Femur (tissue), 1 donor: ENCODE measurements at regions not wholly inside any gene's neighbourhood (a gene's known extent, or its start where the extent isn't known, plus 50 kb on each side); places are given as distances from the start of the nearest gene placed in this dataset.
A peak's percentile ranks its signal among the peaks of the same experiment; 100 is the strongest.
"Not testable (repeated sequence)": the region's sequence is repeated elsewhere in the genome, so short reads cannot be mapped to it uniquely, and the experiment has no call there.

Experiments used
- DNase-seq: peaks from one replicate; pipeline ENCODE4 v3.0.0-alpha.2; 2017

DNA sequence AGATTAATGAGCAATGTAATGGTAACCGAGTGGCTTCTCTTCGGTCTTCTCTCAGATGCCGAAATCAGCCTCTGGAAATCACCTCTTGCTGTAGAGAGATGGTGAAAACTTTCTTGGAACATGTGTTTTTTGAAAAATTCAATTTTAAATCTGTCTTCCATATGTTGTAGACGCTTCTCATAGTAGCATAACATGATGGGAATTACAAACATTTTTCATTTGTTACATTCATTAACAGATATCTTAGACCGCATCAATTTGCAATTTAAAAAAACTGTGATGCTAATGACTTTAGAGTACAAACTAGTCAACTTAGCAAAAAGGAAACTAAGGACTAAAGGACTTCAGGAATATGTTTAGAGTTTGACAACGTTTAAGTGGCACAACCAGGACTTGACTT lies 275.2 kb downstream of the ASXL3 start:
- no peak for DNase-seq

GRCh38 chr18:33851546-33852078 lies 273.6 kb downstream of the ASXL3 start:
- DNase-seq, result no peak

DNA sequence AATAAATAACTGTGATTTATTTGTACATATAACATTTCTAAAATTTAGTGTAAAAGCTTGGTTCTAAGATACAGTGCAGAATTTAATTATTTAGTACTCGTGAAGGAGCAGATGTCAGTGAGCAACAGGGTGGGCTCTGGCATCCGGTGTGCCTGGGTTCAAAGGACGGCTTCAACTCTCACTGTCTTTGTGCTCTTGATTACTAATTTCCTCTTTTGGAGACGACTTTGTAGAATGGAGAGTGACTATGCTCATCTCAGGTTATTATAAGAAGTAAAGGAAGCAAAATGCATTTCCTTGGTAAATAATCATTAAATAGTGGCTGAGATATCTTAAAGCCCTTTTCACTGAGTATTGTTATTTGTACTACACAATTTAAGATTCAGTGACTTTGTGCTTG lies 271.7 kb downstream of the ASXL3 start:
- no peak for DNase-seq

DNA sequence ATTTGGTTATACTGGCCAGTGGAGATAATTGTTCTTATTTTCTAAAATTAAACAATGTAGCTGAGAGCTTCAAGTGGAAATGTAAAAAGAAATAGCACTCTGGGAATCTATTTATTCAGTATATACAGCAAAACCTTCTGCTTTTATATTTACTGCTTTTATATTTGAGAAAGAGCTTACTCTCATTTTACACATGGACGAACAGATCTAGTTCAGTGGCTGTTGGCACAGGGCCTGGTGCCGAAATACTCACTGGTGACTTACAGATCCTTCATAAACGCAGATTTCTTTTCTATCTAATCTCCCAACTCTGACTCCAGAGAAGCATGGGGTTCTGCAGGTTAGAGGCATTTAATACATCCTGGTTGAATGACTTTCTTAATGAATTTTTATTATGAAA lies 266.2 kb downstream of the ASXL3 start:
- no peak for DNase-seq

- DNase-seq, result no peak
Measured at GRCh38 chr18:33841221-33841967, 263.4 kb downstream of the ASXL3 start.

- DNase-seq, result no peak
Measured at GRCh38 chr18:33840212-33840593, 262.2 kb downstream of the ASXL3 start.

DNA sequence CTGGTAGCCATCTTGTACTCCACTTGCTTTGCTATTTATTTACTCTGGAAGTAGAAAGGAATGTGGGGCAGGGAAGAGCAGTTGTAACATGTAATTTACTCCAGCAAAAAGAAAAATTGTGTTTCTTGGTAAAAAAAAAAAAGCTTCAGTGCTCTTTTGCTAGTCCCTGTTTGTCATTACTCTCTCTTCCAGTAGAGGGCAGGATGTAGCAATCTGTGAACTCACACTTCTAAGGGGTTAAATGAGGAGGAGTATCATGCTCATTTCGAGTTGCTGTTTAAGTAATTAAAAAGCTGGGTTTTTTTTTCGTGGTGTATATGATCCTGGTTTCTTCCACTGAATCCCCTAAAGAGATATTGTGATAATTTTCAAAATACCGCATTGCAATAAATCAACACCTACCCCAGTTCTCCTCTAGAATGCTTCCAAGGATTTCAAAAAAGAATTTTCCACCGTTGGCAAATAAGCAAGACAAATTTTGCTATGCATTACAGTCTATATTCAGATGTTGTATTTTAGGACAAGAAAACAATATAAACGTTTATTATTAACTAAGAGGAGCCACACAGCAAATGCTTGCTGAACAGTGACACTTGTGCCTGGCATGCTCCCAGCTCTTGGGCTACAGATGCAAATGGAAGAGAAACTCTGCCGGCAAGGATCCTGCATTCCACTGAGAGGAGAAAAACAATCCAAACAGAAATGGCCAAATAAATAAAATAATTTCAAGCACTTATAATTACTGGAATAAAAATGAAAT lies 261.6 kb downstream of the ASXL3 start:
- DNase-seq, result peak; percentile 70

- no peak for DNase-seq
Measured at GRCh38 chr18:33838054-33838453, 260.0 kb downstream of the ASXL3 start.

- DNase-seq, result no peak
Measured at GRCh38 chr18:33837191-33837590, 259.2 kb downstream of the ASXL3 start.

DNA sequence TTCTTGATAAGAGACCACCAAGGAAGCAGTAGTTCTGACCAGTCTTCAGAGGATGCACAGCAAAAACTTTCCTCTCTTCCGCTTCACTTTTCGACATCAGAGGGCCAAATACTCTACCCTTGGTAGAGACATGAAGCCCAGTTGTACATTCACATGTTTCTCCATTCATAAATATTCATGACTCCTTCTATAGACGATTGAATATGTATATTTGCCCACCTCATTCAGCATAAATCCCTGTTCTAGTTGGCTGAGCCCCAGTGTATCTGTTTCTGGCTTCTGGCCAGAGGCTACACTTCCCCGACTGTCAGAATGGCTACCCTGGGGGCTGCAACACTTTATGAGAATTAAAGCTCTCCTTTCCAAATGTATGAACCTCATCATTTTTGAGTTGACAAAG lies 258.5 kb downstream of the ASXL3 start:
- no peak for DNase-seq

DNA sequence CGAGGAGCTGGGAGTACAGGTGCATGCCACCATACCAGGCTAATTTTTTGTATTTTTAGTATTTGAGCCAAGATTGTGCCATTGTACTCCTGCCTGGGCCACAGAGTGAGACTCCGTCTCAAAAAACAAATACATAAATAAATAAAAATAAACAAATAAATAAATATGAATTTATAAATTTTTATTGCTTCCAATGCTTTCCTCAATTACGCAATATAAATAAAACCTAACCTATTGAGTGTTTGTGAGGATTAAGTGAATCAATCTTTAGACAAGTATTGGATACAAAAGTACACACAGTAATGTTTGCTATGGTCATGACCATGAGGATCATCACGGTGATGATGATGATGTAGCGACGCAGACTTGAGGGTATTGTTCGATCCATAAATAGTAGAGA lies 257.4 kb downstream of the ASXL3 start:
- no peak for DNase-seq

DNA sequence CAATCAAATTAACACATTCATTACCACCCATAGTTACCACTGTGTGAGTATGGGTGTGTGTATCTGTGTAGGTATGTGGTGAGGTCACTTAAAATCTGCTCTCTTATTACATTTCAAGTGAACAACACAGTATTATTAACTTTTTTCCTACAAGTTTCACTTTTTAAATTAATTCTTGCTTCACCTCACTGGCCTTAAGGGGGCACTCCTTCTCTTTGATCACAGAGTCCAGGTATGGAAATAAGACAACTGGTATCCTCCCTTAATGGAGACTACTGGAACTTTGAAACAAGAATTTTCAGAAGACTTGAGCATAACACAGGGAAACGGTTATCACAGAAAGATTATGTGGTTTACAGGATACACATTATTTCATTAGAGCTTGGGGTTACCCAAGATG lies 255.8 kb downstream of the ASXL3 start:
- DNase-seq, result no peak

- no peak for DNase-seq
Measured at GRCh38 chr18:33831424-33831823, 253.4 kb downstream of the ASXL3 start.

- no peak for DNase-seq
Measured at GRCh38 chr18:33830213-33830612, 252.2 kb downstream of the ASXL3 start.

GRCh38 chr18:33828949-33829348 lies 250.9 kb downstream of the ASXL3 start:
- no peak for DNase-seq

DNA sequence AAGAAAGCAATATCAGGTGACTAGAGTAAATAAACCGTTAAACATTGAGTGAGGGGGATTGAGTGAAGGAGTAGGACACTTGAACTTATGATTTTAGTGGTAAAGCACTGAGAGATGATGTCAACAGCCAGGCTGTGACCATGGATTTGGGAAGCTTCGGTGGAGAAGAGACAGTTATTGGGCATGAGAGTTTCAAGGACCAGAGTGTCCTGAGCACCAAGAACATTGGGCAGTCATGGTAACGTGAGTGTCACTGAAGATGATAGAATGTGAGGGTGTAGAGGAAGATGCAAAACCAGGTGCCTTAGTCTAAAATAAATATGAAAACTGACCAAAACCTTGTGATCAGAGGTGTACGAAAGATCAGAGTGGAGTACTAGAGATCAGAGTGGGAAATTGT lies 248.1 kb downstream of the ASXL3 start:
- DNase-seq, result no peak

- no peak for DNase-seq
Measured at GRCh38 chr18:33821503-33821902, 243.5 kb downstream of the ASXL3 start.

DNA sequence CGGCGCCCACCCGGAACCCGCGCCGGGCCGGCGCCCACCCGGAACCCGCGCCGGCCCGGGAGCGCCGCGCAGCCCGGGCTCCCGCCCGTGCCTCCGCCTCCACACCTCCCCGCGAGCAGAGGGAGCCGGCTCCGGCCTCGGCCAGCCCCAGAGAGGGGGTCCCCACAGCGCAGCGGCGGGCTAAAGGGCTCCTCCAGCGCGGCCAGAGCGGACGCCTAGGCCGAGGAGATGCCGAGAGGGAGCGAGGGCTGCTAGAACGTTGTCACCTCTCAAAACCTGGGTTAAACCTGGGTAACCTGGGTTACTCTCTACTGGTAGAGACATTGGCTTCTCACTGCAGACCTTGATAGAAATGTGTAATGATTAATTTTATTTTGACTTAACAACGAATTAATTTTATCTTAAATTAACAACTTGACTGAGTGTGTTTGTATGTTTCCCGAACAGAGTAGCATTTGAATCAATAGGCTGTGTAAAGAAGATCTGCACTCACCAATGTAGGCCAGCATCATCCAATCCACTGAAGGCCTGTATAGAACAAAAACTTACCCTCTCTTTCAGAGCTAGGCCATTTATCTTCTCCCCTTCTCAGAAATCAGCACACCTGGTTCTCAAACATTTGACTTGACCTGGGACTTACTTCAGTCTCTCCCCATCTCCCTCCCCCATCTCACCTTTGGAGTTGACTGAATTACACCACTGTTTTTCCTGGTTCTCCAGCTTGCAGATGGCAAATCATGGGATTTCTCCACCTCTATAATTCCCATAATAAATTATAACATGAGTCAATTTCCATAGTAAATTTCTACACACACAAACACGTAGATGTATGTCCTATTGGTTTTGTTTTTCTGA lies 242.7 kb downstream of the ASXL3 start:
- no peak for DNase-seq

- not testable (repeated sequence) for DNase-seq
Measured at GRCh38 chr18:33819692-33820343, 241.8 kb downstream of the ASXL3 start.

GRCh38 chr18:33818145-33818544 lies 240.1 kb downstream of the ASXL3 start:
- DNase-seq, result no peak

GRCh38 chr18:33817096-33817495 lies 239.1 kb downstream of the ASXL3 start:
- no peak for DNase-seq

GRCh38 chr18:33814546-33814945 lies 236.5 kb downstream of the ASXL3 start:
- DNase-seq, result no peak

DNA sequence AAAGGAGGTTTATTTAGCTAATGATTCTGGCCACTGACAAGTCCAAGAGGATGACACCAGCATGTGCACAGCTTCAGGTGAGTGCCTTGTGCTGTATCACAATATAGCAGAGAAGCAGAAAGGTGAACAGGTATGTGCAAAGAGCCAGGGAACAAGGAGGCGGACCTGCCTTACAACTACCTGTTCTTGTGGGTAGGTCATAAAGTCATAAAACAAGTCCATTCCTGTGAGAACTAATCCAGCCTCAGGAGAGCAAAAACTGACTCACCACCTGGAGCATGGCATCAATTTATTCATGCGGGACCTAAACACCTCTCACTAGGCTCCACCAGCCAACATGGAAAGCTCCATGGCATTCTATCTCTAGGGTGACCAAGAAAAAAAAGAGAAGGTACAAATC lies 234.2 kb downstream of the ASXL3 start:
- no peak for DNase-seq
